ENCODE measurements at regions not wholly inside any gene's neighbourhood (a gene's known extent, or its start where the extent isn't known, plus 50 kb on each side); places are given as distances from the start of the nearest gene placed in this dataset.

DNA sequence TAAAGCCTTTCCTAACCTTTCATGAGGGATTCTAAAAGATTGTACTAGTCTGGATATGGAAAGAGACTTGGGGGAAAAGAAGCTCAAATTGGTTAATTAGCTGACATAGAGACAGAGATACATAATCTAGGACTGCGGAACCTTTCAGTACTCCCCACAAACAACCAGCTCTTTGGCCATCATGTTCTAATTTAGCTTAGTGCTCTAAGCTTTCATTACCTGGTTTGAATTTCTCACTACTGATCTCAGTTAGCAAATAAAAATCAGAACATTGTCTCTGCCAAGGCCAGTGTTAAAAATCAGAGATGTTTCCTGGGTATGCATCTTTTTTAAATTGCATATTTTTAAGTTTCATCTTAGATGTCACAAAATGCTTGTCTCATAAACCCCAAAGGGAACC lies 254.4 kb downstream of the GLUD2 start:
- TF ChIP-seq CTCF (IDR thresholded peaks at IDR 0.05) (no peak), POLR2A (IDR thresholded peaks at IDR 0.05) (no peak)

Measured in testis (tissue), 2 donors.